GM10266 (cell line): ENCODE measurements at regions not wholly inside any gene's neighbourhood (a gene's known extent, or its start where the extent isn't known, plus 50 kb on each side); places are given as distances from the start of the nearest gene placed in this dataset.

Experiments
- DNase-seq: peaks from one replicate; pipeline ENCODE4 v3.0.0; 2012; ENCODE audit errors: extremely low spot score
- TF ChIP-seq, protein P1 (sequence below): IDR thresholded peaks from 2 replicates; pipeline ENCODE4 v1.5.1; 2012; ENCODE audit warnings: mild to moderate bottlenecking, low read depth; ENCODE audit not compliant: control insufficient read depth, insufficient read depth; ENCODE audit errors: missing control alignments

- TF ChIP-seq, protein P1, sequence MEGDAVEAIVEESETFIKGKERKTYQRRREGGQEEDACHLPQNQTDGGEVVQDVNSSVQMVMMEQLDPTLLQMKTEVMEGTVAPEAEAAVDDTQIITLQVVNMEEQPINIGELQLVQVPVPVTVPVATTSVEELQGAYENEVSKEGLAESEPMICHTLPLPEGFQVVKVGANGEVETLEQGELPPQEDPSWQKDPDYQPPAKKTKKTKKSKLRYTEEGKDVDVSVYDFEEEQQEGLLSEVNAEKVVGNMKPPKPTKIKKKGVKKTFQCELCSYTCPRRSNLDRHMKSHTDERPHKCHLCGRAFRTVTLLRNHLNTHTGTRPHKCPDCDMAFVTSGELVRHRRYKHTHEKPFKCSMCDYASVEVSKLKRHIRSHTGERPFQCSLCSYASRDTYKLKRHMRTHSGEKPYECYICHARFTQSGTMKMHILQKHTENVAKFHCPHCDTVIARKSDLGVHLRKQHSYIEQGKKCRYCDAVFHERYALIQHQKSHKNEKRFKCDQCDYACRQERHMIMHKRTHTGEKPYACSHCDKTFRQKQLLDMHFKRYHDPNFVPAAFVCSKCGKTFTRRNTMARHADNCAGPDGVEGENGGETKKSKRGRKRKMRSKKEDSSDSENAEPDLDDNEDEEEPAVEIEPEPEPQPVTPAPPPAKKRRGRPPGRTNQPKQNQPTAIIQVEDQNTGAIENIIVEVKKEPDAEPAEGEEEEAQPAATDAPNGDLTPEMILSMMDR = no peak
- no peak for DNase-seq
These were observed 147.9 kb upstream of the EGR2 start for GRCh38 chr10:62964026-62964425.

DNA sequence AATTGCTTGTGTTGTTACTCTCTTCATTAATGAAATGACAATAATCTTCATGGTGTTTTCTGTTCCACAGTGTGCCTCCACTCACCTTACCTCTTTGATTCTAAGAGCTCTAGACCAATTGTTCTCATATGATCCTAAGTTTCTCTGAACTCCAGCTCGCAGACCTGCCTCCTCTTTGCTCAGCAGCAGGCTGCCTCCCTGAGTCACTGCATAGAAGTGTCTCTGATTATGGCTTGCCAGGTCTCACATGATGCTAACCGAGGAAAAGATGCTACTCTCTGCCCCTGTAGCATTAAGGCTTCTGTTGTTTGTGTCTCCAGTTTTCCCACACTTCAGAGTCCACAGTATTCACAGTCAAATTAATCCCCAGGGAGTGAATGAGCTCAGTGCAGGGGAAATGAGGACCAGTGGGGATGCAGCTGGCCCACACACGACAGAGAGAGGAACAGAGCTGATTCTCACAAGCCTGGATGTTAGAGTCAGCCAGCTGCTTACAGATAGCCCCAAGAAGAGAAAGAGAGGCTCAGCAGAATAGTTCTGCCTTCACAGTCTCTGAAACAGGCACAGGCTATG lies 145.9 kb upstream of the EGR2 start:
- TF ChIP-seq, protein P1 = peak; percentile 19
- DNase-seq = no peak

DNA sequence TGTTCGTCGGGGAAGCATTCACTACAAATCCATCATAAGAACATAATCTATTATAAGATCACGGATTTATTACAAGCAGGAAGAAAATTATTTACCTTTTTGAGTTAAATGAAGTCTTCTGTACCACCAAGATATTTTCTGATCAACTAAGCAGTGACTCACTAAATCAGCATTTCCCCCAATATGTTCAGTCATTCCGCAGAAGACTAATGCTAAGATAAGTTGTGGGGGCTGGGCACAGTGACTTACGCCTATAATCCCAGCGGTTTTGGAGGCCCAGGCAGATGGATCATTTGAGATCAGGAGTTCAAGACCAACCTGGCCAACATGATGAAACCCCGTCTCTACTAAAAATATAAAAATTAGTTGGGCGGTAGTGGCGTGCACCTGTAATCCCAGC lies 144.2 kb upstream of the EGR2 start:
- DNase-seq = no peak
- TF ChIP-seq, protein P1 = no peak

GRCh38 chr10:62959553-62959952 lies 143.4 kb upstream of the EGR2 start:
- TF ChIP-seq, protein P1 = no peak
- DNase-seq = no peak

DNA sequence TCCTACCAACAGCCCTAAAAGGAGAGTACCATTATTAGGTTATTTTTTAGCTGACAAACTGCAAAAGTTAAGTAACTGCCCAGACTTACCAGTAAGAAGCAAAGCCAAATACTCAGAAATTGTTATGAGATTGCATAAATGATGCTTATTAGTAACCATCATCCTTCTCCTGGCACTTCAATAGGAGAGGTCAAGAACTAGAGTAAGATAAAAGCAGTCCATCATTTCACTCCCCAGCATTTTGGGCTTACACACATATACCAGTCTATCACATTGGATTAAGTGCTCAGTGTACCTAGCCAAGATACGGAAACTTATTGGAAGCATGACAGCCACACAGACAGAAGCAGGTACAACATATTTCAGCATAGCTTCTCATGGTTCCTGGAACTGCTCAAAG lies 142.8 kb upstream of the EGR2 start:
- DNase-seq = no peak
- TF ChIP-seq, protein P1 = no peak

DNA sequence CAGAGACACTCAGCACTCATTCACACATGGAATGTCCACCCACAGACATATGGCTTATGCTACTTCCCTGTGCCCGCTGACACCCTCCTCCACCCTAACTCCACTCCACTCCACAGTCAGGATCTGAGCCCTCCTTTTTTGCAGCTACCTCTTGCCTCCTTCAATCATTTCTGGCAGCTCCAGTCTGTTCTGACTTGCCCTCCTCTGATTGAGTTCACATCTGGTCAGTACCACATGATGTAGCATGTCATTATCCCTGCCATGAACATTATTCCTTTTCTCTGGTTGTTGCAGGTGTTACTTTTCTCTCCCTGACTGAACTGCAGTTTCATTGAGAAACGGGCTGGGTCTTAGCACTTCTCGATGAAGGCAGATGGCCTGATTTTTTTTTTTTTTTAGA lies 130.1 kb upstream of the EGR2 start:
- TF ChIP-seq, protein P1 = no peak
- DNase-seq = no peak

- DNase-seq = no peak
- TF ChIP-seq, protein P1 = no peak
These were observed 123.5 kb upstream of the EGR2 start for GRCh38 chr10:62939698-62940097.
